ENCODE measurements at regions not wholly inside any gene's neighbourhood (a gene's known extent, or its start where the extent isn't known, plus 50 kb on each side); places are given as distances from the start of the nearest gene placed in this dataset.
"Not testable (repeated sequence)": the region's sequence is repeated elsewhere in the genome, so short reads cannot be mapped to it uniquely, and the experiment has no call there.

- H3K9ac ChIP-seq (ENCODE audit: control insufficient read depth, insufficient read depth, low read length); H3K27me3 ChIP-seq (replicated peaks in 1 of 2; ENCODE audit: control insufficient read depth in 2 of 2, insufficient read depth in 2 of 2, low read length in 1 of 2); in situ Hi-C loops (cut with MboI); H4K20me1 ChIP-seq (ENCODE audit: control insufficient read depth, insufficient read depth); H2AFZ ChIP-seq (ENCODE audit: control insufficient read depth, low read depth, low read length); H3K4me3 ChIP-seq; CTCF ChIA-PET; ATAC-seq; DNase-seq (ENCODE audit: low read depth, low spot score); H3K27ac ChIP-seq (ENCODE audit: control insufficient read depth, insufficient read depth); FAIRE-seq; BruUV-seq (replicated peaks); H3K9me3 ChIP-seq (replicated peaks; ENCODE audit: control insufficient read depth, insufficient read depth, low read length); RAD21 ChIA-PET (ENCODE audit: unreplicated experiment); H3K36me3 ChIP-seq (ENCODE audit: control insufficient read depth in 2 of 2, insufficient read depth in 2 of 2, low read length in 1 of 2); intact Hi-C loops (cut with micrococcal nuclease; ENCODE audit: unreplicated experiment); SMC1A ChIA-PET (ENCODE audit: uncharacterized antibody, unreplicated experiment); H3K4me2 ChIP-seq (ENCODE audit: control insufficient read depth, insufficient read depth); POLR2A ChIA-PET; H3K4me1 ChIP-seq (ENCODE audit: control insufficient read depth, insufficient read depth, low read length); H3K79me2 ChIP-seq (ENCODE audit: control insufficient read depth, insufficient read depth, low read length): not testable (repeated sequence)
- WGBS (ENCODE audit: insufficient coverage, insufficient replicate concordance, low lambda C conversion rate, missing lambda C conversion rate) = 83% methylated on average over 1 of the region's 1 CpG
Measured at GRCh38 chr7:56420528-56420927, 304.3 kb upstream of the NUPR2 start.

GRCh38 chr7:56375173-56375572, 259.0 kb upstream of the NUPR2 start:
- no peak overlapping the region for H3K4me3 ChIP-seq
- no peaks in the 10 kb centered on the region for H3K27me3 ChIP-seq (replicated peaks in 1 of 2; ENCODE audit: control insufficient read depth in 2 of 2, insufficient read depth in 2 of 2, low read length in 1 of 2)
- ChIA-PET RAD21 (ENCODE audit: unreplicated experiment) (no interaction called here), POLR2A (no interaction called here), CTCF (no interaction called here), SMC1A (ENCODE audit: uncharacterized antibody, unreplicated experiment) (no interaction called here)
- in situ Hi-C loops (cut with MboI) (no loop called here), intact Hi-C loops (cut with micrococcal nuclease; ENCODE audit: unreplicated experiment) (no loop called here)
- no peaks in the 10 kb centered on the region for H3K36me3 ChIP-seq (ENCODE audit: control insufficient read depth in 2 of 2, insufficient read depth in 2 of 2, low read length in 1 of 2)
- H3K27ac ChIP-seq (ENCODE audit: control insufficient read depth, insufficient read depth) = no peak overlapping the region
- no peak overlapping the region for H3K4me2 ChIP-seq (ENCODE audit: control insufficient read depth, insufficient read depth)
- BruUV-seq (replicated peaks) = no TSS peak
- H3K79me2 ChIP-seq (ENCODE audit: control insufficient read depth, insufficient read depth, low read length) = no peaks in the 10 kb centered on the region
- no peaks in the 10 kb centered on the region for H4K20me1 ChIP-seq (ENCODE audit: control insufficient read depth, insufficient read depth)
- H3K9ac ChIP-seq (ENCODE audit: control insufficient read depth, insufficient read depth, low read length) = no peak overlapping the region
- no peaks in the 10 kb centered on the region for H3K4me1 ChIP-seq (ENCODE audit: control insufficient read depth, insufficient read depth, low read length)
- peaks cover 3% of the 10 kb centered on the region; the same call in 1 of the 3 replicates for H3K9me3 ChIP-seq (replicated peaks; ENCODE audit: control insufficient read depth, insufficient read depth, low read length)
- no peak overlapping the region for H2AFZ ChIP-seq (ENCODE audit: control insufficient read depth, low read depth, low read length)
- 21% methylated on average over 7 of the region's 18 CpGs for WGBS (ENCODE audit: insufficient coverage, insufficient replicate concordance, low lambda C conversion rate, missing lambda C conversion rate)
- DNase-seq (ENCODE audit: low read depth, low spot score) (no peak), ATAC-seq (no peak), FAIRE-seq (no peak)
- TF ChIP-seq ZBTB33 (IDR thresholded peaks at IDR 0.05) (no peak), CBFB (IDR thresholded peaks at IDR 0.05; ENCODE audit: low read depth) (no peak), ZNF384 (IDR thresholded peaks at IDR 0.05; ENCODE audit: borderline replicate concordance, low read depth, low read length) (no peak), ASH2L (IDR thresholded peaks at IDR 0.05; ENCODE audit: borderline replicate concordance, low read depth) (no peak), SRF (IDR thresholded peaks at IDR 0.05; ENCODE audit: low read depth in 2 of 2, low read length in 2 of 2) (no peak), PRDM15 (CRISPR knock-in tag; IDR thresholded peaks at IDR 0.05) (no peak), ETV6 (conservative IDR thresholded peaks at IDR 0.05 in 1 of 2, IDR thresholded peaks at IDR 0.05 in 1 of 2; ENCODE audit: borderline replicate concordance in 1 of 2, low read depth in 1 of 2) (no peak), PML (IDR thresholded peaks at IDR 0.05; ENCODE audit: low read length) (no peak), MEF2A (IDR thresholded peaks at IDR 0.05; ENCODE audit: insufficient read depth, low read depth, low read length) (no peak), IKZF2 (IDR thresholded peaks at IDR 0.05) (no peak), CHD4 (IDR thresholded peaks at IDR 0.05) (no peak), NBN (IDR thresholded peaks at IDR 0.05) (no peak), ATF3 (IDR thresholded peaks at IDR 0.05; ENCODE audit: borderline replicate concordance, extremely low read depth, low read depth, low read length) (no peak), CREB1 (IDR thresholded peaks at IDR 0.05; ENCODE audit: low read depth) (no peak)

Data from GM12878 (cell line).